CD8-positive, alpha-beta memory T cell (primary cell): ENCODE measurements at regions not wholly inside any gene's neighbourhood (a gene's known extent, or its start where the extent isn't known, plus 50 kb on each side); places are given as distances from the start of the nearest gene placed in this dataset.

Source experiments
- CTCF ChIA-PET: fragments of 350-600 bp; sonication (Branson Sonifier 250); formaldehyde crosslinking; loops from one replicate; lab custom pipeline; 2021; ENCODE audit warnings: antibody characterized with exemption; lab: Charles Lee
- POLR2A ChIA-PET: fragments of 350-600 bp; sonication (Branson Sonifier 250); formaldehyde crosslinking; loops from one replicate; lab custom pipeline; 2021; ENCODE audit warnings: antibody characterized with exemption; lab: Charles Lee
- DNase-seq, 5 donors: peaks; one replicate each; pipeline versions ENCODE4 v3.0.0 to v3.0.0-alpha.2; 2020 to 2022; ENCODE audit warnings: mixed read lengths in 1 of 5
- H3K27ac ChIP-seq: one replicate; pipeline ENCODE4 v1.7.0; 2013; ENCODE audit warnings: low read depth, mild to moderate bottlenecking, low read length, moderate library complexity
- H3K27me3 ChIP-seq: 2 replicates; pipeline ENCODE4 v1.7.0; 2013; ENCODE audit warnings: low read length, mild to moderate bottlenecking; ENCODE audit not compliant: insufficient read depth, poor library complexity, severe bottlenecking
- H3K36me3 ChIP-seq: 2 replicates; pipeline ENCODE4 v1.7.0; 2013; ENCODE audit warnings: mild to moderate bottlenecking, low read length, moderate library complexity; ENCODE audit not compliant: insufficient read depth
- H3K4me1 ChIP-seq: 2 replicates; pipeline ENCODE4 v1.7.0; 2013; ENCODE audit warnings: mild to moderate bottlenecking, low read length, moderate library complexity; ENCODE audit not compliant: insufficient read depth
- H3K4me3 ChIP-seq: 2 replicates; pipeline ENCODE4 v1.7.0; 2013; ENCODE audit warnings: mild to moderate bottlenecking, low read length
- H3K9me3 ChIP-seq: 2 replicates; pipeline ENCODE4 v1.7.0; 2013; ENCODE audit warnings: mild to moderate bottlenecking, low read length
- H3K27ac Mint-ChIP-seq, 8 donors: one replicate each; pipeline ENCODE4 v1.8.0; 2020 to 2021; ENCODE audit warnings: mixed read lengths in 8 of 8, mild to moderate bottlenecking in 6 of 8, inconsistent platforms in 3 of 8, moderate library complexity in 3 of 8
- H3K27me3 Mint-ChIP-seq, 2 donors: one replicate each; pipeline ENCODE4 v1.8.0; 2020 to 2021; ENCODE audit warnings: mixed read lengths in 2 of 2, mild to moderate bottlenecking in 1 of 2, moderate library complexity in 1 of 2
- H3K36me3 Mint-ChIP-seq, 3 donors: one replicate each; pipeline ENCODE4 v1.8.0; 2020 to 2021; ENCODE audit warnings: mixed read lengths in 3 of 3, inconsistent platforms in 1 of 3, mild to moderate bottlenecking in 1 of 3
- H3K4me1 Mint-ChIP-seq, 3 donors: one replicate each; pipeline ENCODE4 v1.8.0; 2020 to 2021; ENCODE audit warnings: mixed read lengths in 3 of 3, inconsistent platforms in 1 of 3, mild to moderate bottlenecking in 1 of 3
- H3K4me3 Mint-ChIP-seq, 7 donors: one replicate each; pipeline ENCODE4 v1.8.0; 2020 to 2021; ENCODE audit warnings: mixed read lengths in 7 of 7, mild to moderate bottlenecking in 6 of 7, moderate library complexity in 4 of 7, inconsistent platforms in 2 of 7
- H3K9me3 Mint-ChIP-seq, 5 donors: one replicate each; pipeline ENCODE4 v1.8.0; 2020 to 2022; ENCODE audit warnings: mixed read lengths in 5 of 5, mild to moderate bottlenecking in 3 of 5, moderate library complexity in 2 of 5, inconsistent platforms in 1 of 5

DNA sequence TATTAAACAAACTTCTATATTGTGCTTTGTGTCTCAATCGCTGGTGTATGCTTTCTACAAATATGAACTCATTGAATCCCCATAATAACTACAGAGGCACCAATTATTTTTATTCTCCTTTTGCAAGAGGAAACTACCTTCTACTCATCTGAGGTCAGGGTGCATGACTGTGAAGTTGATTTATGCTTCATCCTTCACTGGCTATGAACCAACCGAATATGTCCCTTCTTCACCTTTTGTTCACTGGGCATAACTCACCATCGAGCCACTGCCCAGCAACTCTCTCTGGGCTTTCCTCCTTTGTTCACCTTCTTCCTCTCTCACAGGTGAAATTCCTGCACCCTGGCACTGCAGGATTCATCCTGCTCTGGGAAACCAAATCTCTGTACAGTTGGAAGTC lies 61.3 kb upstream of the PFKP start:
- DNase-seq = no peak
- no peaks in the 10 kb centered on the region for H3K36me3 ChIP-seq
- no peak overlapping the region for H3K27ac ChIP-seq
- H3K27ac Mint-ChIP-seq = no peak overlapping the region
- no peaks in the 10 kb centered on the region for H3K4me1 ChIP-seq
- no peaks in the 10 kb centered on the region for H3K27me3 ChIP-seq
- POLR2A ChIA-PET = no interaction called here
- H3K9me3 ChIP-seq = no peaks in the 10 kb centered on the region
- CTCF ChIA-PET = no interaction called here
- H3K9me3 Mint-ChIP-seq = peaks cover 0 to 2% (median 0%) of the 10 kb centered on the region in 5 donors
- no peak overlapping the region for H3K4me3 ChIP-seq
- H3K4me1 Mint-ChIP-seq = no peaks in the 10 kb centered on the region
- peaks cover 8 to 49% of the 10 kb centered on the region in 2 donors for H3K27me3 Mint-ChIP-seq
- H3K4me3 Mint-ChIP-seq = no peak overlapping the region
- H3K36me3 Mint-ChIP-seq = peaks cover 0 to 4% (median 0%) of the 10 kb centered on the region in 3 donors

DNA sequence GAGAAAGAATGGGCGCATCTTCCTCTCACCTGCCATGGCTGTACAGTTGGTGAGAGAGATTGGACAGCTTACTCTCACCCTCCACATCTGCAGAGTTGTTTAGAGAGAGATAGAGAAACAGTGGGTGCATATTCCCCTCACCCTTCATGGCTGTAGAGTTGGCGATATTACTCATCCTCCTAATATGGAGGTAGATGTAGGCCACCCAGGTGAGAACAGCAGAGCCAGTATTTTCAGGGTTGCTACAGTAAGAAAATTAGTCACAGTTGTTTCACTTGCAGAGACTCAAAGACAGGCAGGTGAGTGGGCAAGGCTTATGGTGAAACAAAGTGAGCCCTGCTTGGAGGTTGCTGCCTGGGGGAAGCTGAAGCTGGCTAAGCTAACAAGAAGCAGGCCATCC lies 65.0 kb upstream of the PFKP start:
- DNase-seq = no peak
- H3K36me3 ChIP-seq = no peaks in the 10 kb centered on the region
- H3K9me3 ChIP-seq = no peaks in the 10 kb centered on the region
- no peaks in the 10 kb centered on the region for H3K27me3 ChIP-seq
- no peak overlapping the region for H3K27ac Mint-ChIP-seq
- no peak overlapping the region for H3K4me3 Mint-ChIP-seq
- H3K4me1 Mint-ChIP-seq = no peaks in the 10 kb centered on the region
- ChIA-PET CTCF (no interaction called here), POLR2A (no interaction called here)
- H3K9me3 Mint-ChIP-seq = no peaks in the 10 kb centered on the region
- H3K4me3 ChIP-seq = no peak overlapping the region
- peaks cover 0 to under 1% (median 0%) of the 10 kb centered on the region in 3 donors for H3K36me3 Mint-ChIP-seq
- H3K4me1 ChIP-seq = no peaks in the 10 kb centered on the region
- H3K27me3 Mint-ChIP-seq = peaks cover 7 to 22% of the 10 kb centered on the region in 2 donors
- H3K27ac ChIP-seq = no peak overlapping the region

DNA sequence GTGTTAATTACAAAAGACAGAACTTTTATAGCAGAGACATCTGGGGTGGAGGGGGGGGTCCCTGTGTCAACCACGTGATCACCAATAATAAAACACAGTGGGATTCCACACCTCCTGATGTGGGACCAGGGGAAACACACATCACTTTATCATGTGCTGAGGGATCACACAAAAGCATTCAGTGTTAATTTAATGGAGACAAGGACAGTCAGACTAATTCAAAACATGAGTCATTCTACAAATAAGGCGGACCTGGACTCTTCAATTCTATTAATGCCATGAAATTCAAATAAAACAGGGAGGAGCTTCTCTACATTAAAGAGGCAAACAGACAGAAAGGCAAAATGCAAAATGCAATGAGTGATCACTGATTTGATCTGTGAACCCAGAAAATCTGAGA lies 67.3 kb upstream of the PFKP start:
- ChIA-PET POLR2A (no interaction called here), CTCF (no interaction called here)
- H3K9me3 Mint-ChIP-seq = no peaks in the 10 kb centered on the region
- no peak overlapping the region for H3K27ac ChIP-seq
- no peaks in the 10 kb centered on the region for H3K4me1 ChIP-seq
- no peak overlapping the region for H3K4me3 ChIP-seq
- no peak overlapping the region for H3K4me3 Mint-ChIP-seq
- peaks cover 9 to 11% of the 10 kb centered on the region in 2 donors for H3K27me3 Mint-ChIP-seq
- DNase-seq = no peak
- no peaks in the 10 kb centered on the region for H3K36me3 Mint-ChIP-seq
- H3K9me3 ChIP-seq = no peaks in the 10 kb centered on the region
- H3K27ac Mint-ChIP-seq = no peak overlapping the region
- no peaks in the 10 kb centered on the region for H3K4me1 Mint-ChIP-seq
- H3K27me3 ChIP-seq = no peaks in the 10 kb centered on the region
- no peaks in the 10 kb centered on the region for H3K36me3 ChIP-seq

DNA sequence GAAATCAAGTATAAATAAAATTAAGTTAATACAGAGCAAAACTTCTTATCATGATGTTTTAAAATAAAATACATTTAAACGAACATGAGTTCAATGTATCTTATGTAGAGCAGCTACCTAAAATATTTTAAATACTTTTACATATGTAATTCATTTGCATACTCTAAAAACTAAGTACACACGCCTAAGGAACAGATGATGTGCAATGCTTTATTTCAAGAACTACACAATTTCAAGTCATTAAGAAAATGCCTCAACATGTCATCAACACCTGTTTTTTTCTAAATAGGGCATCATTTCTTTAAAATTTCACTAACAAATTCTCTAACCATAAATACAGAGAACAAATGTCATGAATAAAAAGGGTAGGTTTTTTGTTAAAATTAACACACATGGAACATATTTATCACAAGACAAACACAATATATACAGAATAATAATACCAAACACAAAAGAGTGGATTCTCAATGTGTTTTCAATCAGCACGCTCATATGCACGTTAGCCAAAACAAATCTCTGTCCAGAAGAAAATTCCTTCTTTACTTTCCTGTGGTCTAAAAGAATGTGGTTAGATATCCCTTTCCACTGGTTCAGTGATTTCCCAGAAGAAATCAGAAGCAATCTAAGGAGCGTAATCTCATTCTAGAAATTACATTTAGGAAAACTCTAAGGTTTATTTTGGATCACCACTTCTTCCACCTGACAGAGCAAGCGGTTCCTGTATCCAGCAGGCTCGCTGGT lies 73.0 kb upstream of the PFKP start:
- DNase-seq = no peak
- POLR2A ChIA-PET = no interaction called here

DNA sequence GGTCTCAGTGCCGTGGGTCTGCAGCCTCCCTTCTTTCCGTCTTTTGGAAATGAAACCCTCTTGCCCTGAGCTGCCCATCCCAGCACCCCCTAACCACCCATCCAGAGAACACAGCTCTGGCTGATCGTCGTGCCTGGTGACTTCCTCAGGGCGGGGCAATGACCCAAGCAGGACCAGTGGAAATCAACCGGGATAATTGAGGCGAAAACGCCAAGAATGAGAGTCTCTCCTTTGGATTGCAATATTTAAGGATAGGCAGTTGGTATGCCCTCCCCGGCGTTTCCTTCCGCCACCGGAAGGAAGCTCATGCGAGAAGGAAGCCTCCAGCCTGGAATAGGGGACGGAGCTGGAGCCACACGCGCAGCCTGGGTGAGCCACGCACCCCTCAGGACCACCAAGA lies 73.7 kb upstream of the PFKP start:
- DNase-seq = no peak
- H3K4me3 ChIP-seq = no peak overlapping the region
- Mint-ChIP-seq H3K4me3 (no peak overlapping the region), H3K9me3 (peaks cover 0 to 8% (median 6%) of the 10 kb centered on the region in 5 donors), H3K27ac (no peak overlapping the region), H3K36me3 (no peaks in the 10 kb centered on the region), H3K27me3 (peaks cover 13 to 25% of the 10 kb centered on the region in 2 donors), H3K4me1 (no peaks in the 10 kb centered on the region)
- H3K4me1 ChIP-seq = no peaks in the 10 kb centered on the region
- no peaks in the 10 kb centered on the region for H3K27me3 ChIP-seq
- no peak overlapping the region for H3K27ac ChIP-seq
- H3K36me3 ChIP-seq = no peaks in the 10 kb centered on the region
- ChIA-PET POLR2A (no interaction called here), CTCF (no interaction called here)
- H3K9me3 ChIP-seq = no peaks in the 10 kb centered on the region

More for the DNA sequence above, 73.0 kb upstream of the PFKP start:
- no peaks in the 10 kb centered on the region for H3K4me1 Mint-ChIP-seq
- H3K9me3 ChIP-seq = no peaks in the 10 kb centered on the region
- H3K9me3 Mint-ChIP-seq = peaks cover 0 to under 1% (median 0%) of the 10 kb centered on the region in 5 donors
- no peak overlapping the region for H3K4me3 ChIP-seq
- no peaks in the 10 kb centered on the region for H3K36me3 Mint-ChIP-seq
- no peak overlapping the region for H3K4me3 Mint-ChIP-seq
- peaks cover 11 to 18% of the 10 kb centered on the region in 2 donors for H3K27me3 Mint-ChIP-seq
- H3K27ac Mint-ChIP-seq = no peak overlapping the region
- H3K27ac ChIP-seq = no peak overlapping the region
- CTCF ChIA-PET = no interaction called here
- no peaks in the 10 kb centered on the region for H3K4me1 ChIP-seq
- H3K27me3 ChIP-seq = no peaks in the 10 kb centered on the region
- H3K36me3 ChIP-seq = no peaks in the 10 kb centered on the region

DNA sequence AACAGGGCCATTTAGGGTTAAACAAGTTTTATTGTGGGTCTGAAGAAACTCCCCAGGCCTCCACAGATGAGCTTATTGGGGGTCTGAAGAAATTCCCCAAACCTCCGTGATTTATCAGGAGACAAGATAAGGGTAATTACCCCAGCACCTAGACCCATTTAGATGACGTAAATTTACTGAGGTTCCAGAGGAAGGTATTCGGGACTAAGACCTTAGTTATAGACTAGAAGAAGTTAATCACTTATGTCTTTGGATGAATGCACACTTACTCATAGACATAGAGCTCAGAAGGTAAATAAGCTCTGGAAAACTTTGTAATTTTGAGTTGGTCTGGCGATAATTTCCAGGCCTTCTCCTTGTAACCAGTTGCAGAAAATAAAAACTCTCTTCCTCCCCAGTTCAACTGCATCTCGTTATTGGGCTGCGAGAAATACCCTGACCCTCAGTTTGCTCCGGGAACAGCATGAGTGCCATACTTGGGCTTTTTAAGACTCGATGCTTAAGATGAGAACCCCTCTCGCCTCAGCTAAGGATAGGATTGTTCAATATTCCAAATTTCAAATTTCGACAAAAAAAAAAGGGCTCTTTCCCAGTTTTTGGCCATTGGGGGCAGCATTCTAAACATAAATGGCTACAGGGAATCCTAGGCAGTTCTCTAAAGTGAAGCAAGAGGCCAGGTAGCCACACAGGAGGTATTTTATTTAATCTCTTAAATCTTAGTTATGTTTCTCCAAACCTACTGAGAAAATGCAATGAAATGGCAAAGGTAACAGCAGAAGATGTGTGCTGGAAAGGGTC lies 74.7 kb upstream of the PFKP start:
- Mint-ChIP-seq H3K27ac (no peak overlapping the region), H3K4me1 (no peaks in the 10 kb centered on the region), H3K4me3 (no peak overlapping the region), H3K27me3 (peaks cover 23 to 36% of the 10 kb centered on the region in 2 donors), H3K36me3 (no peaks in the 10 kb centered on the region), H3K9me3 (peaks cover 0 to 12% (median 7%) of the 10 kb centered on the region in 5 donors)
- ChIA-PET POLR2A (no interaction called here), CTCF (no interaction called here)
- H3K4me3 ChIP-seq = no peak overlapping the region
- no peak for DNase-seq
- H3K27ac ChIP-seq = no peak overlapping the region
- H3K9me3 ChIP-seq = no peaks in the 10 kb centered on the region
- no peaks in the 10 kb centered on the region for H3K27me3 ChIP-seq
- no peaks in the 10 kb centered on the region for H3K4me1 ChIP-seq
- H3K36me3 ChIP-seq = no peaks in the 10 kb centered on the region

DNA sequence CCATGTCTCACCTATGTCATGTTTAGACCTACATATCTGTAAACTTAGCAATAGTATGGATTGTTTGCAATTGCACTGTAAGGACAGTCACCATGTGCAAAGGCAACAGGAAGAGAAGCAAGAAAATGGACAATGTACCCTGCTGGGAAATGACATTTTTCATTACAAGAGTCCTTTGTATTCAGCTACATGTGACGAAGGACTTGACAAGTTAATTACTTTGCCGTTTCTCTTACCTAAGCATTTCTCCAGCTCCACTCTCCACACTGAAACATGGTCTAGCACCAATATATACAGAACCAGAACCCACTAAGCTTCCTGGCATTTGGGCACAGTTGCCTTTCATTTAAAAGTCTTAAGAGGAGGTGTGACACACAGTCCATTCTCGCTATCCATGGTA lies 76.6 kb upstream of the PFKP start:
- Mint-ChIP-seq H3K4me1 (peaks cover 0 to 9% (median 6%) of the 10 kb centered on the region in 3 donors), H3K9me3 (peaks cover 0 to 12% (median 7%) of the 10 kb centered on the region in 5 donors), H3K36me3 (no peaks in the 10 kb centered on the region), H3K27ac (no peak overlapping the region), H3K4me3 (no peak overlapping the region), H3K27me3 (peaks cover 31 to 47% of the 10 kb centered on the region in 2 donors)
- ChIA-PET CTCF (no interaction called here), POLR2A (no interaction called here)
- no peaks in the 10 kb centered on the region for H3K4me1 ChIP-seq
- H3K4me3 ChIP-seq = no peak overlapping the region
- H3K27me3 ChIP-seq = no peaks in the 10 kb centered on the region
- H3K27ac ChIP-seq = no peak overlapping the region
- no peak for DNase-seq
- H3K36me3 ChIP-seq = no peaks in the 10 kb centered on the region
- H3K9me3 ChIP-seq = no peaks in the 10 kb centered on the region

DNA sequence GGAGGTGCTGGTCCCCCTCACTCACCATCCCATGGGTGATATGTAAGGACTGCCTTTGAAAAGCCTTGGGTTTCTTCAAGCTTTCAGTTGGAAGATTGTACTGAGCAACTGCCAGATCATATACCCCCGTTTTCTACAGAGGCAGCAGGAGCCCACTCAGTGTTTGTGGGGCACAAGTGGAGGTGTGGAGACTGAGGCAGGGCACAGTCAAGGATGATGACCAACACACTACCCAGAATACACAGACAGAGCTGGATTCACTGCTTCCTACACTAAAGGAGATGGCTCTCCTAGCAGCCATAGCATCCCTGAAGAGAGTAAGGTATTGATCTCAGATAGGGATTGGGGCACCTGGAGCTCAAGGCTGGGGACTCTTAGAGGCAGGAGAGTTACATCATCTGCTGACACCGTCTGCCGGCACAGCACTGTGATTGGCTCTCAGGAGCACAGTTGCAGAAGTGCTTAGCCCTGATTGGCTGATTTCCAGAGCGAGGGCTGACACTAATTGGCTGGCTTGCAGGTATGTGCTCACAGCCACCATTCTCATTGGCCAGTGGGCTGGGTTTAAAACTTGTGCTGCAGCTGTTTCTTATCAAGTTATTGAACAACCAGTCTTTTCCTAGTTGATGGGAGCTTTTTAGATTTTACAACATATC lies 77.9 kb upstream of the PFKP start:
- no peak for DNase-seq
- Mint-ChIP-seq H3K4me3 (no peak overlapping the region), H3K9me3 (peaks cover 0 to 12% (median 7%) of the 10 kb centered on the region in 5 donors), H3K36me3 (no peaks in the 10 kb centered on the region), H3K27me3 (peaks cover 29 to 59% of the 10 kb centered on the region in 2 donors), H3K27ac (no peak overlapping the region), H3K4me1 (peaks cover 0 to 9% (median 6%) of the 10 kb centered on the region in 3 donors)
- H3K4me1 ChIP-seq = no peaks in the 10 kb centered on the region
- H3K36me3 ChIP-seq = no peaks in the 10 kb centered on the region
- H3K9me3 ChIP-seq = no peaks in the 10 kb centered on the region
- H3K27ac ChIP-seq = no peak overlapping the region
- H3K27me3 ChIP-seq = peaks cover 5% of the 10 kb centered on the region
- POLR2A ChIA-PET = no interaction called here
- no peak overlapping the region for H3K4me3 ChIP-seq
- CTCF ChIA-PET = no interaction called here
